Fibroblast of villous mesenchyme (primary cell): ENCODE measurements at regions not wholly inside any gene's neighbourhood (a gene's known extent, or its start where the extent isn't known, plus 50 kb on each side); places are given as distances from the start of the nearest gene placed in this dataset.

ENCODE experiments used
- DNase-seq: peaks from one replicate; pipeline ENCODE4 v3.0.0-alpha.2; 2010; ENCODE audit warnings: low read depth
- H3K4me3 ChIP-seq: 2 replicates; pipeline ENCODE4 v1.5.1; 2011; ENCODE audit warnings: low read depth, mild to moderate bottlenecking, low read length
- CTCF ChIP-seq: IDR thresholded peaks from 2 replicates; pipeline ENCODE4 v1.5.1; 2012; ENCODE audit warnings: low read depth, mild to moderate bottlenecking, low read length; ENCODE audit not compliant: insufficient read depth

- no peak overlapping the region for H3K4me3 ChIP-seq
- no peak for TF ChIP-seq CTCF
- DNase-seq, result no peak
These were observed 547.0 kb downstream of the NSUN3 start for GRCh38 chr3:94609908-94610307.

GRCh38 chr3:94611596-94611995 lies 548.7 kb downstream of the NSUN3 start:
- no peak for TF ChIP-seq CTCF
- DNase-seq, result no peak
- no peak overlapping the region for H3K4me3 ChIP-seq

GRCh38 chr3:94612631-94613030 lies 549.8 kb downstream of the NSUN3 start:
- no peak for TF ChIP-seq CTCF
- H3K4me3 ChIP-seq, result no peak overlapping the region
- no peak for DNase-seq

- H3K4me3 ChIP-seq, result no peak overlapping the region
- DNase-seq, result no peak
- TF ChIP-seq CTCF, result no peak
These were observed 551.3 kb downstream of the NSUN3 start for GRCh38 chr3:94614192-94614591.

GRCh38 chr3:94615275-94616065 lies 552.6 kb downstream of the NSUN3 start:
- H3K4me3 ChIP-seq, result no peak overlapping the region
- no peak for TF ChIP-seq CTCF
- no peak for DNase-seq

GRCh38 chr3:94616833-94617232 lies 554.0 kb downstream of the NSUN3 start:
- DNase-seq, result no peak
- no peak overlapping the region for H3K4me3 ChIP-seq
- TF ChIP-seq CTCF, result no peak

GRCh38 chr3:94617312-94617711 lies 554.5 kb downstream of the NSUN3 start:
- no peak for TF ChIP-seq CTCF
- no peak overlapping the region for H3K4me3 ChIP-seq
- DNase-seq, result no peak
